Right lung (tissue), 2 donors: ENCODE measurements at regions not wholly inside any gene's neighbourhood (a gene's known extent, or its start where the extent isn't known, plus 50 kb on each side); places are given as distances from the start of the nearest gene placed in this dataset.

Experiments used
- DNase-seq, 2 donors: peaks; one replicate each; pipeline ENCODE4 v3.0.0-alpha.2; 2013

- DNase-seq: no peak
Observed at GRCh38 chr7:1377111-1377909, 82.0 kb downstream of the MICALL2 start.

GRCh38 chr7:1378610-1379601 is 80.4 kb downstream of the MICALL2 start:
- no peak for DNase-seq

- no peak for DNase-seq
Observed at GRCh38 chr7:1380231-1380815, 78.9 kb downstream of the MICALL2 start.

- DNase-seq: no peak
Observed at GRCh38 chr7:1380821-1381580, 78.3 kb downstream of the MICALL2 start.

GRCh38 chr7:1382553-1383397 is 76.5 kb downstream of the MICALL2 start:
- DNase-seq: no peak

GRCh38 chr7:1383398-1384112 is 75.7 kb downstream of the MICALL2 start:
- DNase-seq: no peak

GRCh38 chr7:1384113-1384415 is 75.2 kb downstream of the MICALL2 start:
- DNase-seq: no peak
